Endothelial cell of umbilical vein (primary cell): ENCODE measurements at regions not wholly inside any gene's neighbourhood (a gene's known extent, or its start where the extent isn't known, plus 50 kb on each side); places are given as distances from the start of the nearest gene placed in this dataset.

Experiments
- BruUV-seq: library from RNA; stranded (reverse); fragments of 400-500 nt; replicated peaks from 2 replicates; lab custom pipeline; 2021; lab: Mats Ljungman, UMichigan
- CTCF ChIA-PET: fragments of 300-600, 350-600 bp; sonication (Branson Sonifier 250); formaldehyde crosslinking; loops from one replicate; lab custom pipeline; 2021; ENCODE audit warnings: antibody characterized with exemption, inconsistent platforms; lab: Charles Lee
- POLR2A ChIA-PET: fragments of 300-600, 350-600 bp; sonication (Branson Sonifier 250); formaldehyde crosslinking; loops from one replicate; lab custom pipeline; 2021; ENCODE audit warnings: antibody characterized with exemption, inconsistent platforms; lab: Charles Lee
- DNase-seq: peaks from one replicate; pipeline ENCODE4 v3.0.0-alpha.2; 2011; ENCODE audit warnings: low read depth, low spot score
- FAIRE-seq: peaks from 2 replicates; lab custom pipeline; 2011; peaks lifted over from hg19 to GRCh38; lab: Jason Lieb, UNC
- H2AFZ ChIP-seq: 2 replicates; pipeline ENCODE4 v1.6.0; 2012; ENCODE audit warnings: low read depth, low read length, control low read depth, inconsistent platforms
- H3K27ac ChIP-seq: 2 replicates; pipeline ENCODE4 v1.5.1; 2011; ENCODE audit warnings: low read depth, mild to moderate bottlenecking, control low read depth, low read length, moderate library complexity; ENCODE audit not compliant: insufficient read depth
- H3K27me3 ChIP-seq, 2 experiments: 2 replicates each; pipeline versions ENCODE4 v1.6.0 to v1.6.1; 2011; ENCODE audit warnings: low read length in 2 of 2, mixed read lengths in 1 of 2; ENCODE audit not compliant: control insufficient read depth in 2 of 2, insufficient read depth in 2 of 2
- H3K36me3 ChIP-seq, 2 experiments: 2 replicates in 1 of 2; 3 replicates in 1 of 2; pipeline ENCODE4 v1.5.1; 2011; ENCODE audit warnings: low read length in 2 of 2, mild to moderate bottlenecking in 1 of 2, moderate library complexity in 1 of 2; ENCODE audit not compliant: control insufficient read depth in 2 of 2, insufficient read depth in 2 of 2; ENCODE audit errors: extremely low read depth in 1 of 2
- H3K4me1 ChIP-seq: 3 replicates; pipeline ENCODE4 v1.5.1; 2011; ENCODE audit warnings: mild to moderate bottlenecking, low read length; ENCODE audit not compliant: control insufficient read depth, insufficient read depth; ENCODE audit errors: extremely low read depth
- H3K4me2 ChIP-seq: 2 replicates; pipeline ENCODE4 v1.6.1; 2011; ENCODE audit warnings: low read length, control low read depth, mixed read lengths; ENCODE audit not compliant: insufficient read depth
- H3K4me3 ChIP-seq, 3 experiments: fragments of 200-600 bp in 1 of 3; sonication (generic), shearing (Covaris generic) in 1 of 3; replicated peaks in 1 of 3; 2 replicates each; pipeline ENCODE4 v1.5.1; 2011 to 2016; ENCODE audit warnings: control low read depth in 3 of 3, low read length in 3 of 3, mild to moderate bottlenecking in 2 of 3, inconsistent platforms in 1 of 3, low read depth in 1 of 3, moderate library complexity in 1 of 3; ENCODE audit not compliant: insufficient read depth in 1 of 3
- H3K79me2 ChIP-seq: 2 replicates; pipeline ENCODE4 v1.6.0; 2012; ENCODE audit warnings: low read length, inconsistent platforms; ENCODE audit not compliant: control insufficient read depth, insufficient read depth
- H3K9ac ChIP-seq: replicated peaks from 2 replicates; pipeline ENCODE3; 2011; ENCODE audit warnings: low read length, control low read depth; ENCODE audit not compliant: insufficient read depth; ENCODE audit errors: extremely low read depth
- H3K9me1 ChIP-seq: replicated peaks from 3 replicates; pipeline ENCODE4 v1.6.0; 2011; ENCODE audit warnings: mild to moderate bottlenecking, low read length; ENCODE audit not compliant: control insufficient read depth, insufficient read depth; ENCODE audit errors: extremely low read depth
- H3K9me3 ChIP-seq: replicated peaks from 2 replicates; pipeline ENCODE4 v1.5.1; 2012; ENCODE audit warnings: low read length, inconsistent platforms; ENCODE audit not compliant: control insufficient read depth, insufficient read depth
- H4K20me1 ChIP-seq: replicated peaks from 2 replicates; pipeline ENCODE3; 2011; ENCODE audit warnings: mild to moderate bottlenecking, low read length; ENCODE audit not compliant: control insufficient read depth, insufficient read depth; ENCODE audit errors: extremely low read depth
- EZH2 ChIP-seq: IDR thresholded peaks from 2 replicates; pipeline ENCODE4 v1.6.1; 2012; ENCODE audit warnings: borderline replicate concordance, low read depth, mild to moderate bottlenecking, moderate library complexity, low read length, inconsistent platforms; ENCODE audit not compliant: severe bottlenecking
- FOS ChIP-seq: IDR thresholded peaks from 2 replicates; pipeline ENCODE4 v1.6.1; 2011; ENCODE audit warnings: mild to moderate bottlenecking, low read length, moderate library complexity, borderline replicate concordance; ENCODE audit not compliant: insufficient read depth
- GATA2 ChIP-seq: IDR thresholded peaks from 2 replicates; pipeline ENCODE4 v1.7.0; 2011; ENCODE audit warnings: low read depth, mild to moderate bottlenecking, moderate library complexity, mixed read lengths, low read length; ENCODE audit not compliant: insufficient read length, insufficient read depth
- JUN ChIP-seq: IDR thresholded peaks from 2 replicates; pipeline ENCODE4 v1.6.1; 2011; ENCODE audit warnings: borderline replicate concordance, low read depth; ENCODE audit not compliant: insufficient read length, insufficient read depth
- MYC ChIP-seq: IDR thresholded peaks from one replicate; pipeline ENCODE4 v1.6.1; 2011; ENCODE audit warnings: mild to moderate bottlenecking, low read depth, low read length
- POLR2A ChIP-seq: IDR thresholded peaks from 2 replicates; pipeline ENCODE4 v1.6.1; 2012; ENCODE audit warnings: low read depth, mild to moderate bottlenecking, control low read depth, low read length
- POLR2AphosphoS5 ChIP-seq: IDR thresholded peaks from 2 replicates; pipeline ENCODE4 v1.6.1; 2012; ENCODE audit warnings: low read depth, mild to moderate bottlenecking, control low read depth, low read length, moderate library complexity; ENCODE audit not compliant: insufficient read depth
- dilution Hi-C: fragments of 300-500 bp; cut with MboI; formaldehyde crosslinking; loops from one replicate; pipeline ENCODE4 v1.15.0; 2019; ENCODE audit warnings: low sequenced_read_pairs; ENCODE audit not compliant: extremely low pct_ligation_motif_present
- intact Hi-C: fragments of 100-400 bp; cut with micrococcal nuclease; formaldehyde crosslinking; loops from one replicate; pipeline ENCODE4 v1.10.0; 2022
- TF ChIP-seq, protein P1 (sequence below): IDR thresholded peaks from 2 replicates; pipeline ENCODE4 v1.6.1; 2011; ENCODE audit not compliant: insufficient read depth, insufficient read length
- TF ChIP-seq, protein P2 (sequence below), 2 donors: IDR thresholded peaks; 1 replicate in 1 of 2; 2 replicates in 1 of 2; pipeline ENCODE4 v1.5.1; 2011; ENCODE audit warnings: low read length in 2 of 2, mild to moderate bottlenecking in 2 of 2, moderate library complexity in 2 of 2, control low read depth in 1 of 2, inconsistent platforms in 1 of 2, low read depth in 1 of 2; ENCODE audit not compliant: insufficient read depth in 1 of 2; ENCODE audit errors: extremely low read depth in 1 of 2

GRCh38 chr2:215660687-215661086, 224.8 kb upstream of the FN1 start:
- no peak overlapping the region for H3K9ac ChIP-seq
- no TSS peak for BruUV-seq
- no peaks in the 10 kb centered on the region for H3K27me3 ChIP-seq
- no peaks in the 10 kb centered on the region for H3K9me3 ChIP-seq
- H3K9me1 ChIP-seq, result no peaks in the 10 kb centered on the region
- no peak overlapping the region for H3K4me3 ChIP-seq
- dilution Hi-C loops, result no loop called here
- H3K4me2 ChIP-seq, result no peak overlapping the region
- H3K27ac ChIP-seq, result no peak overlapping the region
- no peaks in the 10 kb centered on the region for H4K20me1 ChIP-seq
- ChIA-PET POLR2A (no interaction called here), CTCF (interaction anchor here (0.8 to 1.5 kb wide), 4 partner anchors 8 to 168 kb away, joined by 3 to 7 read pairs (median 4); no protein-coding TSS in a partner anchor)
- no peak overlapping the region for H2AFZ ChIP-seq
- FAIRE-seq (no peak), DNase-seq (no peak)
- no peaks in the 10 kb centered on the region for H3K79me2 ChIP-seq
- H3K36me3 ChIP-seq, result peaks cover 7 to 8% of the 10 kb centered on the region in 2 experiments
- intact Hi-C loops, result no loop called here
- TF ChIP-seq FOS (no peak), MYC (no peak), JUN (no peak), GATA2 (no peak), POLR2A (no peak), EZH2 (no peak), POLR2AphosphoS5 (no peak)
- TF ChIP-seq, protein P1, sequence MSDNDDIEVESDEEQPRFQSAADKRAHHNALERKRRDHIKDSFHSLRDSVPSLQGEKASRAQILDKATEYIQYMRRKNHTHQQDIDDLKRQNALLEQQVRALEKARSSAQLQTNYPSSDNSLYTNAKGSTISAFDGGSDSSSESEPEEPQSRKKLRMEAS, result no peak
- TF ChIP-seq, protein P2, sequence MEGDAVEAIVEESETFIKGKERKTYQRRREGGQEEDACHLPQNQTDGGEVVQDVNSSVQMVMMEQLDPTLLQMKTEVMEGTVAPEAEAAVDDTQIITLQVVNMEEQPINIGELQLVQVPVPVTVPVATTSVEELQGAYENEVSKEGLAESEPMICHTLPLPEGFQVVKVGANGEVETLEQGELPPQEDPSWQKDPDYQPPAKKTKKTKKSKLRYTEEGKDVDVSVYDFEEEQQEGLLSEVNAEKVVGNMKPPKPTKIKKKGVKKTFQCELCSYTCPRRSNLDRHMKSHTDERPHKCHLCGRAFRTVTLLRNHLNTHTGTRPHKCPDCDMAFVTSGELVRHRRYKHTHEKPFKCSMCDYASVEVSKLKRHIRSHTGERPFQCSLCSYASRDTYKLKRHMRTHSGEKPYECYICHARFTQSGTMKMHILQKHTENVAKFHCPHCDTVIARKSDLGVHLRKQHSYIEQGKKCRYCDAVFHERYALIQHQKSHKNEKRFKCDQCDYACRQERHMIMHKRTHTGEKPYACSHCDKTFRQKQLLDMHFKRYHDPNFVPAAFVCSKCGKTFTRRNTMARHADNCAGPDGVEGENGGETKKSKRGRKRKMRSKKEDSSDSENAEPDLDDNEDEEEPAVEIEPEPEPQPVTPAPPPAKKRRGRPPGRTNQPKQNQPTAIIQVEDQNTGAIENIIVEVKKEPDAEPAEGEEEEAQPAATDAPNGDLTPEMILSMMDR (IDR thresholded peaks at IDR 0.05; ENCODE audit: extremely low read depth in 1 of 2, insufficient read depth in 1 of 2, low read depth in 1 of 2, low read length in 2 of 2), result no peak
- H3K4me1 ChIP-seq, result peaks cover 32% of the 10 kb centered on the region
